HCT116 (cell line): ENCODE measurements at regions not wholly inside any gene's neighbourhood (a gene's known extent, or its start where the extent isn't known, plus 50 kb on each side); places are given as distances from the start of the nearest gene placed in this dataset.

Source experiments
- ATF3 ChIP-seq: IDR thresholded peaks from 2 replicates; pipeline ENCODE4 v1.6.1; 2012
- CEBPB ChIP-seq: IDR thresholded peaks from 2 replicates; pipeline ENCODE4 v1.6.1; 2012; ENCODE audit warnings: low read depth
- CTCF ChIP-seq, 3 experiments: fragments of 200-600 bp in 1 of 3; sonication (generic) in 1 of 3; IDR thresholded peaks in 2 of 3; conservative IDR thresholded peaks in 1 of 3; 2 replicates each; pipeline ENCODE4 v1.5.1; 2012 to 2017; ENCODE audit warnings: low read depth in 2 of 3, low read length in 2 of 3, antibody characterized with exemption in 1 of 3, borderline replicate concordance in 1 of 3, control low read depth in 1 of 3, mild to moderate bottlenecking in 1 of 3, mixed read lengths in 1 of 3, mixed run types in 1 of 3, moderate library complexity in 1 of 3; ENCODE audit not compliant: insufficient read depth in 1 of 3
- EZH2 ChIP-seq: fragments of 200-600 bp; sonication (generic); IDR thresholded peaks from 2 replicates; pipeline ENCODE4 v1.6.1; 2017; ENCODE audit warnings: antibody characterized with exemption, mixed run types
- EZH2phosphoT487 ChIP-seq: fragments of 200-600 bp; IDR thresholded peaks from 2 replicates; pipeline ENCODE4 v1.6.1; 2018; ENCODE audit warnings: antibody characterized with exemption, borderline replicate concordance
- FOSL1 ChIP-seq: IDR thresholded peaks from 2 replicates; pipeline ENCODE4 v1.6.1; 2012; ENCODE audit warnings: low read depth
- JUND ChIP-seq: IDR thresholded peaks from 2 replicates; pipeline ENCODE4 v1.6.1; 2012
- MAX ChIP-seq: IDR thresholded peaks from 2 replicates; pipeline ENCODE4 v1.6.1; 2012
- POLR2A ChIP-seq: IDR thresholded peaks from 2 replicates; pipeline ENCODE4 v1.7.0; 2011; ENCODE audit warnings: borderline replicate concordance; ENCODE audit not compliant: insufficient read depth, insufficient read length; ENCODE audit errors: extremely low read depth
- POLR2AphosphoS5 ChIP-seq: IDR thresholded peaks from 2 replicates; pipeline ENCODE4 v1.6.1; 2011; ENCODE audit warnings: mild to moderate bottlenecking, low read depth, low read length, moderate library complexity
- SP1 ChIP-seq: IDR thresholded peaks from 2 replicates; pipeline ENCODE4 v1.6.1; 2012; ENCODE audit warnings: low read depth
- SRF ChIP-seq: IDR thresholded peaks from 2 replicates; pipeline ENCODE4 v1.6.1; 2012; ENCODE audit warnings: low read depth
- TCF7L2 ChIP-seq: IDR thresholded peaks from 2 replicates; pipeline ENCODE4 v1.7.0; 2011; ENCODE audit warnings: borderline replicate concordance, inconsistent platforms; ENCODE audit not compliant: insufficient read depth, insufficient read length; ENCODE audit errors: extremely low read depth
- ZNF274 ChIP-seq: fragments of 200-500 bp; sonication (Bioruptor generic); IDR thresholded peaks from 2 replicates; pipeline ENCODE4 v1.6.1; 2014; ENCODE audit warnings: mild to moderate bottlenecking, low read depth, low read length, inconsistent platforms

GRCh38 chr5:167870055-167870454 is 421.4 kb upstream of the WWC1 start:
- no peak for TF ChIP-seq CTCF (IDR thresholded peaks at IDR 0.05 in 2 of 3, conservative IDR thresholded peaks at IDR 0.05 in 1 of 3; ENCODE audit: borderline replicate concordance in 1 of 3, insufficient read depth in 1 of 3, low read depth in 2 of 3, low read length in 2 of 3)
- TF ChIP-seq EZH2 = no peak
- no peak for TF ChIP-seq FOSL1
- no peak for TF ChIP-seq SP1
- no peak for TF ChIP-seq MAX
- no peak for TF ChIP-seq POLR2A
- TF ChIP-seq JUND = no peak
- TF ChIP-seq POLR2AphosphoS5 = no peak
- no peak for TF ChIP-seq EZH2phosphoT487
- no peak for TF ChIP-seq CEBPB
- no peak for TF ChIP-seq TCF7L2
- no peak for TF ChIP-seq ATF3
- no peak for TF ChIP-seq SRF
- TF ChIP-seq ZNF274 = no peak
